Neural progenitor cell (in vitro differentiated cells): ENCODE measurements at regions not wholly inside any gene's neighbourhood (a gene's known extent, or its start where the extent isn't known, plus 50 kb on each side); places are given as distances from the start of the nearest gene placed in this dataset.

ENCODE experiments used
- DNase-seq: peaks from one replicate; pipeline ENCODE4 v3.0.0-alpha.2; 2016; ENCODE audit warnings: low spot score
- H2AFZ ChIP-seq: fragments of 200-600 bp; sonication (generic); replicated peaks from 2 replicates; pipeline ENCODE4 v1.6.1; 2016; ENCODE audit warnings: antibody characterized with exemption
- H3F3A ChIP-seq: fragments of 200-600 bp; sonication (generic); 2 replicates; pipeline ENCODE4 v1.6.1; 2016; ENCODE audit warnings: antibody characterized with exemption, low read depth
- H3K27ac ChIP-seq: fragments of 200-600 bp; sonication (generic); 2 replicates; pipeline ENCODE4 v1.5.1; 2016; ENCODE audit warnings: mild to moderate bottlenecking
- H3K27me3 ChIP-seq: fragments of 200-600 bp; sonication (generic); 2 replicates; pipeline ENCODE4 v1.6.1; 2016; ENCODE audit warnings: mild to moderate bottlenecking, moderate library complexity
- H3K36me3 ChIP-seq: fragments of 200-600 bp; sonication (generic); 2 replicates; pipeline ENCODE4 v1.5.1; 2016
- H3K4me1 ChIP-seq: fragments of 200-600 bp; sonication (generic); 2 replicates; pipeline ENCODE4 v1.6.1; 2016; ENCODE audit warnings: mixed run types
- H3K4me2 ChIP-seq: fragments of 200-600 bp; sonication (generic); 2 replicates; pipeline ENCODE4 v1.6.1; 2016
- H3K4me3 ChIP-seq: fragments of 200-600 bp; sonication (generic); 2 replicates; pipeline ENCODE4 v1.5.1; 2016
- H3K79me2 ChIP-seq: fragments of 200-600 bp; sonication (generic); 2 replicates; pipeline ENCODE4 v1.6.1; 2016; ENCODE audit warnings: low read depth
- H3K9ac ChIP-seq: fragments of 200-600 bp; sonication (generic); 2 replicates; pipeline ENCODE4 v1.6.1; 2016
- H3K9me3 ChIP-seq: fragments of 200-600 bp; sonication (generic); 2 replicates; pipeline ENCODE4 v1.5.1; 2016; ENCODE audit warnings: low read depth
- H4K20me1 ChIP-seq: fragments of 200-600 bp; sonication (generic); 2 replicates; pipeline ENCODE4 v1.6.1; 2016; ENCODE audit warnings: low read depth
- H3K27ac Mint-ChIP-seq: 3 replicates; pipeline ENCODE4 v1.8.0; 2021; ENCODE audit warnings: mixed read lengths
- H3K27me3 Mint-ChIP-seq: 2 replicates; pipeline ENCODE4 v1.8.0; 2022; ENCODE audit warnings: low read depth, mild to moderate bottlenecking, inconsistent platforms, moderate library complexity, mixed read lengths; ENCODE audit not compliant: insufficient read depth
- H3K36me3 Mint-ChIP-seq: 3 replicates; pipeline ENCODE4 v1.8.0; 2021; ENCODE audit warnings: mixed read lengths
- H3K4me1 Mint-ChIP-seq: 3 replicates; pipeline ENCODE4 v1.8.0; 2021; ENCODE audit warnings: mixed read lengths
- H3K4me3 Mint-ChIP-seq: 3 replicates; pipeline ENCODE4 v1.8.0; 2021; ENCODE audit warnings: mild to moderate bottlenecking, moderate library complexity, mixed read lengths
- H3K9me3 Mint-ChIP-seq: 3 replicates; pipeline ENCODE4 v1.8.0; 2020; ENCODE audit warnings: mixed read lengths
- CTCF ChIP-seq: fragments of 200-600 bp; sonication (generic); IDR thresholded peaks from 2 replicates; pipeline ENCODE4 v1.5.1; 2017; ENCODE audit warnings: antibody characterized with exemption, mild to moderate bottlenecking
- EZH2 ChIP-seq: fragments of 200-600 bp; sonication (generic); IDR thresholded peaks from 2 replicates; pipeline ENCODE4 v1.6.1; 2017; ENCODE audit warnings: antibody characterized with exemption, mild to moderate bottlenecking, moderate library complexity
- EZH2phosphoT487 ChIP-seq: fragments of 200-600 bp; sonication (generic); IDR thresholded peaks from 2 replicates; pipeline ENCODE4 v1.6.1; 2017; ENCODE audit warnings: antibody characterized with exemption

DNA sequence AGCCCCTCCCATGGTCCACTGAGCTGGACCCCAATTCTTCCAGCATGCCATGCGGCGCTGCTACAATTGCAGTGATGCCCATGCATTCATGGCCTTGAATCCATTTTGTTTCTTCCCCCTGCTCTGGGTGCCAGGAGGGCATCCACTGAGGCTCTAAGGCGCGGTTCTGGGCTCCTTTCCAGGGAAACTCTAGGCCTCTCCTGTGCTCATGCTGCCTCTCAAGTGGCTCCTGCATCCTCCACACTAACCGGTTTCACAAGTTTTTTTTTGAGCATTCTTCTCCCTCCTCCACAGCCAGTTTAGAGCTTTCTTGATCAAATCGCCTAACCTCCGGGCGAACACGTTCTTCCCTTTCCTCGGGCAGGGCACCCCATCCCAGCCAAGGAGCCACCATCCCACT is 69.1 kb upstream of the FLT1 start:
- Histone ChIP-seq H3K36me3 (no peaks in the 10 kb centered on the region), H2AFZ (no peak overlapping the region), H4K20me1 (no peaks in the 10 kb centered on the region), H3K79me2 (no peaks in the 10 kb centered on the region), H3K9me3 (no peaks in the 10 kb centered on the region), H3K4me1 (no peaks in the 10 kb centered on the region), H3K27ac (no peak overlapping the region), H3K27me3 (no peaks in the 10 kb centered on the region), H3K4me2 (no peak overlapping the region), H3F3A (no peaks in the 10 kb centered on the region), H3K4me3 (no peak overlapping the region), H3K9ac (no peak overlapping the region)
- H3K4me3 Mint-ChIP-seq = no peak overlapping the region
- DNase-seq = no peak
- H3K9me3 Mint-ChIP-seq = no peaks in the 10 kb centered on the region
- TF ChIP-seq EZH2phosphoT487 = no peak
- TF ChIP-seq EZH2 = no peak
- no peak for TF ChIP-seq CTCF
- H3K27ac Mint-ChIP-seq = no peak overlapping the region
- no peaks in the 10 kb centered on the region for H3K4me1 Mint-ChIP-seq
- H3K27me3 Mint-ChIP-seq = peaks cover 4% of the 10 kb centered on the region
- H3K36me3 Mint-ChIP-seq = no peaks in the 10 kb centered on the region

DNA sequence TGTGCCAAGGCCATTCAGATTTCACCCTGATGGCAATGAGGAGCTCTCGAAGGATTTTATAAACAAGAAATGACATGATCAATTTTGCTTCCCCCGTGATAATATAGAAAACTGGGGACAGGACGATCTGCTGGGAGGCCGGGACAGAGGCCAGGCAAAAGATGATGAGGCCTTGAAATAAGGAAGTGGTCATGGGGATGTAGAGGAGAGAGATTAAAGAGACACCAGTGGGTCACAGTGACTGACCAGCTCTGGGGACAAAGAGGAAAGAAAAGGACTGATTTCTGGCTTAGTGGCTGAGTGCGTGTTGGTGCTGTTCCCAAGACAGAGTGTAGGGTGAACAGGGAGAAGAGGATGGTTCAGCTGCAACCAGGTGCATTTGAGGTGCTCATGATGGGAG is 68.7 kb upstream of the FLT1 start:
- Histone ChIP-seq H3K27ac (no peak overlapping the region), H3K4me2 (no peak overlapping the region), H3K36me3 (no peaks in the 10 kb centered on the region), H3K4me3 (no peak overlapping the region), H2AFZ (no peak overlapping the region), H3K9ac (no peak overlapping the region), H3K9me3 (no peaks in the 10 kb centered on the region), H3F3A (no peaks in the 10 kb centered on the region), H4K20me1 (no peaks in the 10 kb centered on the region), H3K79me2 (no peaks in the 10 kb centered on the region), H3K4me1 (no peaks in the 10 kb centered on the region), H3K27me3 (no peaks in the 10 kb centered on the region)
- TF ChIP-seq EZH2 = no peak
- no peak for TF ChIP-seq CTCF
- no peak for TF ChIP-seq EZH2phosphoT487
- DNase-seq = no peak
- Mint-ChIP-seq H3K9me3 (no peaks in the 10 kb centered on the region), H3K36me3 (no peaks in the 10 kb centered on the region), H3K4me3 (no peak overlapping the region), H3K27me3 (peaks cover 4% of the 10 kb centered on the region), H3K27ac (no peak overlapping the region), H3K4me1 (no peaks in the 10 kb centered on the region)

- Mint-ChIP-seq H3K4me1 (no peaks in the 10 kb centered on the region), H3K36me3 (no peaks in the 10 kb centered on the region), H3K27me3 (peaks cover 4% of the 10 kb centered on the region), H3K27ac (no peak overlapping the region), H3K4me3 (no peak overlapping the region), H3K9me3 (no peaks in the 10 kb centered on the region)
- H3K4me3 ChIP-seq = no peak overlapping the region
- H3K9ac ChIP-seq = no peak overlapping the region
- H3K4me1 ChIP-seq = peaks cover 4% of the 10 kb centered on the region
- no peak overlapping the region for H3K4me2 ChIP-seq
- no peaks in the 10 kb centered on the region for H3K36me3 ChIP-seq
- H3K79me2 ChIP-seq = no peaks in the 10 kb centered on the region
- no peaks in the 10 kb centered on the region for H3K27me3 ChIP-seq
- no peak overlapping the region for H2AFZ ChIP-seq
- H4K20me1 ChIP-seq = no peaks in the 10 kb centered on the region
- H3K27ac ChIP-seq = no peak overlapping the region
- TF ChIP-seq EZH2 (no peak), EZH2phosphoT487 (no peak), CTCF (no peak)
- H3F3A ChIP-seq = no peaks in the 10 kb centered on the region
- H3K9me3 ChIP-seq = no peaks in the 10 kb centered on the region
- no peak for DNase-seq
Measured at GRCh38 chr13:28560612-28561011, 65.7 kb upstream of the FLT1 start.
